Neural cell (in vitro differentiated cells): ENCODE measurements at regions not wholly inside any gene's neighbourhood (a gene's known extent, or its start where the extent isn't known, plus 50 kb on each side); places are given as distances from the start of the nearest gene placed in this dataset.

Experiments used
- H2AFZ ChIP-seq: fragments of 200-600, 300-800 bp; sonication (generic), shearing (Covaris generic); 2 replicates; pipeline ENCODE4 v1.6.0; 2014; ENCODE audit warnings: low read depth, mild to moderate bottlenecking, antibody characterized with exemption, low read length, moderate library complexity
- H3F3A ChIP-seq: fragments of 200-600 bp; shearing (Covaris generic); 2 replicates; pipeline ENCODE4 v1.6.1; 2016; ENCODE audit warnings: mild to moderate bottlenecking, moderate library complexity, mixed read lengths, antibody characterized with exemption, low read length; ENCODE audit not compliant: insufficient read depth, poor library complexity, severe bottlenecking
- H3K27ac ChIP-seq: fragments of 200-600, 300-800 bp; sonication (generic), shearing (Covaris generic); 2 replicates; pipeline ENCODE4 v1.5.1; 2014; ENCODE audit warnings: mild to moderate bottlenecking, low read length, moderate library complexity
- H3K27me3 ChIP-seq: fragments of 300-800, 200-600 bp; sonication (generic), shearing (Covaris generic); 2 replicates; pipeline ENCODE4 v1.6.0; 2014; ENCODE audit warnings: mild to moderate bottlenecking, low read depth, low read length, moderate library complexity; ENCODE audit not compliant: insufficient read depth
- H3K36me3 ChIP-seq: fragments of 300-800, 200-600 bp; sonication (generic), shearing (Covaris generic); 2 replicates; pipeline ENCODE4 v1.5.1; 2014; ENCODE audit warnings: mild to moderate bottlenecking, antibody characterized with exemption, low read length, moderate library complexity; ENCODE audit not compliant: insufficient read depth
- H3K4me2 ChIP-seq: fragments of 300-800, 200-600 bp; sonication (generic), shearing (Covaris generic); 2 replicates; pipeline ENCODE4 v1.6.0; 2014; ENCODE audit warnings: mild to moderate bottlenecking, low read length
- H3K4me3 ChIP-seq: fragments of 300-800, 200-600 bp; sonication (generic), shearing (Covaris generic); 2 replicates; pipeline ENCODE4 v1.5.1; 2014; ENCODE audit warnings: mild to moderate bottlenecking, low read length, moderate library complexity
- H3K79me2 ChIP-seq: fragments of 200-600 bp; shearing (Covaris generic); replicated peaks from 2 replicates; pipeline ENCODE4 v1.6.0; 2014; ENCODE audit warnings: mild to moderate bottlenecking, low read length, moderate library complexity; ENCODE audit not compliant: insufficient read depth
- H3K9ac ChIP-seq: fragments of 300-800, 200-600 bp; sonication (generic), shearing (Covaris generic); 2 replicates; pipeline ENCODE4 v1.6.1; 2016; ENCODE audit warnings: mild to moderate bottlenecking, low read length, mixed read lengths
- H3K9me2 ChIP-seq: fragments of 200-600 bp; shearing (Covaris generic); 2 replicates; pipeline ENCODE4 v1.6.1; 2016; ENCODE audit warnings: mild to moderate bottlenecking, low read length, mixed read lengths; ENCODE audit not compliant: insufficient read depth
- H3K9me3 ChIP-seq: fragments of 200-600, 300-800 bp; sonication (generic), shearing (Covaris generic); 2 replicates; pipeline ENCODE4 v1.6.1; 2016; ENCODE audit warnings: mild to moderate bottlenecking, mixed run types, low read length, moderate library complexity, mixed read lengths
- H4K20me1 ChIP-seq: fragments of 200-600 bp; shearing (Covaris generic); 2 replicates; pipeline ENCODE4 v1.6.1; 2016; ENCODE audit warnings: mild to moderate bottlenecking, mixed run types; ENCODE audit not compliant: insufficient read depth
- EP300 ChIP-seq: fragments of 450-650 bp; conservative IDR thresholded peaks from 2 replicates; pipeline ENCODE4 v1.6.1; 2014; ENCODE audit warnings: antibody characterized with exemption, mild to moderate bottlenecking, moderate library complexity; ENCODE audit not compliant: poor library complexity, severe bottlenecking
- EZH2 ChIP-seq: fragments of 200-600, 300-800 bp; shearing (Covaris generic), sonication (generic); IDR thresholded peaks from 2 replicates; pipeline ENCODE4 v1.6.1; 2014; ENCODE audit warnings: antibody characterized with exemption, low read length, borderline replicate concordance, mild to moderate bottlenecking; ENCODE audit not compliant: insufficient read depth, poor library complexity, severe bottlenecking
- MXI1 ChIP-seq: fragments of 450-650 bp; conservative IDR thresholded peaks from 2 replicates; pipeline ENCODE4 v1.6.1; 2014; ENCODE audit warnings: antibody characterized with exemption, mild to moderate bottlenecking; ENCODE audit not compliant: poor library complexity, severe bottlenecking
- POLR2AphosphoS5 ChIP-seq: IDR thresholded peaks from 2 replicates; pipeline ENCODE4 v1.6.1; 2012
- RAD21 ChIP-seq: fragments of 450-650 bp; conservative IDR thresholded peaks from 2 replicates; pipeline ENCODE4 v1.6.1; 2014; ENCODE audit warnings: antibody characterized with exemption, mild to moderate bottlenecking, moderate library complexity
- SMC3 ChIP-seq: fragments of 450-650 bp; conservative IDR thresholded peaks from 2 replicates; pipeline ENCODE4 v1.6.1; 2014; ENCODE audit warnings: antibody characterized with exemption, mild to moderate bottlenecking, moderate library complexity; ENCODE audit not compliant: poor library complexity
- TAF1 ChIP-seq: IDR thresholded peaks from 2 replicates; pipeline ENCODE4 v1.6.1; 2012; ENCODE audit warnings: low read depth
- TF ChIP-seq, protein P1 (sequence below): fragments of 450-650 bp; IDR thresholded peaks from 2 replicates; pipeline ENCODE4 v1.5.1; 2014; ENCODE audit warnings: antibody characterized with exemption, mild to moderate bottlenecking, moderate library complexity; ENCODE audit not compliant: poor library complexity, severe bottlenecking
- TF ChIP-seq, protein P2 (sequence below): IDR thresholded peaks from 2 replicates; pipeline ENCODE4 v1.6.1; 2012; ENCODE audit warnings: borderline replicate concordance

DNA sequence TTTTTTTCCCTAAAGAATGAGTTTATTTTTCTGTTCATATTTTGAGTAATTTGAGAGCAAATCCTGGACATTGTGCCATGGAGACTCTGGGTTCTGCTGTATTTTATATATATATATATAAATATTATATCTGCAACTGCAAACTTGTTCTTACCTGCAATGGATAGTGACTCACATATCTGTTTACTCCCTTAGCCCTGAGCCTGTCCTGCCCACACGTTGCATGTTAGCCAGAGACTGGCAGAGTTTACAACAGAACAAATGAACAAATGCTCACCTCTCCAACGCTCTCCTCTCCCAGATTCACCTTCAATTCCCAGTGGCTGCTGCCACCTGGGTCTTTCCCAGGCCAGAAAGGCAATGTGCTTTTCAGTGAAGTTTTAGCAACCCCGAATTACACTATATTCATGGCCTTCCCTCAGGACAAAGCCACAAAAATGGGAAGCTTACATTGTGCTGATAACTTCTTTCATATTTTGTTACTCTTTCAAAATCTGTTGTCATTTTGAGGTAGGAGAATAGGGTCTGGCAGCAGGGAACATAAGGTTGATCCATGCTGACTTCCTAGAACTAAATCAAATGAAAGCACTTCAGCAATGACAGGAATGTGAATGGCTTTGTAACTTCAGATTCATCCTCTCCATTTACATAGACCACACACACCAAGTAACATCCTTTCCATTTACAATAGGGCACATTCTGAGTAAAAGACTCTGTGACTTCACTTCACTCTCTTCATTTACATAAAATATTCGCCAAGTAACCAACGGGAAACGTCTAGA is 105.4 kb upstream of the FAM110C start:
- Histone ChIP-seq H3K79me2 (no peaks in the 10 kb centered on the region), H3K9me3 (no peaks in the 10 kb centered on the region), H4K20me1 (no peaks in the 10 kb centered on the region), H3K9ac (no peak overlapping the region), H3K4me2 (no peak overlapping the region), H3K27ac (no peak overlapping the region), H3F3A (no peaks in the 10 kb centered on the region), H2AFZ (no peak overlapping the region), H3K4me3 (no peak overlapping the region), H3K36me3 (no peaks in the 10 kb centered on the region), H3K9me2 (no peaks in the 10 kb centered on the region), H3K27me3 (no peaks in the 10 kb centered on the region)
- TF ChIP-seq TAF1 (no peak), POLR2AphosphoS5 (no peak), EP300 (no peak), MXI1 (no peak), EZH2 (no peak), RAD21 (no peak), SMC3 (no peak)
- TF ChIP-seq, protein P1, sequence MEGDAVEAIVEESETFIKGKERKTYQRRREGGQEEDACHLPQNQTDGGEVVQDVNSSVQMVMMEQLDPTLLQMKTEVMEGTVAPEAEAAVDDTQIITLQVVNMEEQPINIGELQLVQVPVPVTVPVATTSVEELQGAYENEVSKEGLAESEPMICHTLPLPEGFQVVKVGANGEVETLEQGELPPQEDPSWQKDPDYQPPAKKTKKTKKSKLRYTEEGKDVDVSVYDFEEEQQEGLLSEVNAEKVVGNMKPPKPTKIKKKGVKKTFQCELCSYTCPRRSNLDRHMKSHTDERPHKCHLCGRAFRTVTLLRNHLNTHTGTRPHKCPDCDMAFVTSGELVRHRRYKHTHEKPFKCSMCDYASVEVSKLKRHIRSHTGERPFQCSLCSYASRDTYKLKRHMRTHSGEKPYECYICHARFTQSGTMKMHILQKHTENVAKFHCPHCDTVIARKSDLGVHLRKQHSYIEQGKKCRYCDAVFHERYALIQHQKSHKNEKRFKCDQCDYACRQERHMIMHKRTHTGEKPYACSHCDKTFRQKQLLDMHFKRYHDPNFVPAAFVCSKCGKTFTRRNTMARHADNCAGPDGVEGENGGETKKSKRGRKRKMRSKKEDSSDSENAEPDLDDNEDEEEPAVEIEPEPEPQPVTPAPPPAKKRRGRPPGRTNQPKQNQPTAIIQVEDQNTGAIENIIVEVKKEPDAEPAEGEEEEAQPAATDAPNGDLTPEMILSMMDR, result no peak
- TF ChIP-seq, protein P2, sequence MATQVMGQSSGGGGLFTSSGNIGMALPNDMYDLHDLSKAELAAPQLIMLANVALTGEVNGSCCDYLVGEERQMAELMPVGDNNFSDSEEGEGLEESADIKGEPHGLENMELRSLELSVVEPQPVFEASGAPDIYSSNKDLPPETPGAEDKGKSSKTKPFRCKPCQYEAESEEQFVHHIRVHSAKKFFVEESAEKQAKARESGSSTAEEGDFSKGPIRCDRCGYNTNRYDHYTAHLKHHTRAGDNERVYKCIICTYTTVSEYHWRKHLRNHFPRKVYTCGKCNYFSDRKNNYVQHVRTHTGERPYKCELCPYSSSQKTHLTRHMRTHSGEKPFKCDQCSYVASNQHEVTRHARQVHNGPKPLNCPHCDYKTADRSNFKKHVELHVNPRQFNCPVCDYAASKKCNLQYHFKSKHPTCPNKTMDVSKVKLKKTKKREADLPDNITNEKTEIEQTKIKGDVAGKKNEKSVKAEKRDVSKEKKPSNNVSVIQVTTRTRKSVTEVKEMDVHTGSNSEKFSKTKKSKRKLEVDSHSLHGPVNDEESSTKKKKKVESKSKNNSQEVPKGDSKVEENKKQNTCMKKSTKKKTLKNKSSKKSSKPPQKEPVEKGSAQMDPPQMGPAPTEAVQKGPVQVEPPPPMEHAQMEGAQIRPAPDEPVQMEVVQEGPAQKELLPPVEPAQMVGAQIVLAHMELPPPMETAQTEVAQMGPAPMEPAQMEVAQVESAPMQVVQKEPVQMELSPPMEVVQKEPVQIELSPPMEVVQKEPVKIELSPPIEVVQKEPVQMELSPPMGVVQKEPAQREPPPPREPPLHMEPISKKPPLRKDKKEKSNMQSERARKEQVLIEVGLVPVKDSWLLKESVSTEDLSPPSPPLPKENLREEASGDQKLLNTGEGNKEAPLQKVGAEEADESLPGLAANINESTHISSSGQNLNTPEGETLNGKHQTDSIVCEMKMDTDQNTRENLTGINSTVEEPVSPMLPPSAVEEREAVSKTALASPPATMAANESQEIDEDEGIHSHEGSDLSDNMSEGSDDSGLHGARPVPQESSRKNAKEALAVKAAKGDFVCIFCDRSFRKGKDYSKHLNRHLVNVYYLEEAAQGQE, result no peak

GRCh38 chr2:145407-145806 is 99.1 kb upstream of the FAM110C start:
- H4K20me1 ChIP-seq, result no peaks in the 10 kb centered on the region
- no peaks in the 10 kb centered on the region for H3K9me2 ChIP-seq
- H3K4me2 ChIP-seq, result no peak overlapping the region
- no peak overlapping the region for H3K9ac ChIP-seq
- H3K4me3 ChIP-seq, result no peak overlapping the region
- no peaks in the 10 kb centered on the region for H3F3A ChIP-seq
- no peaks in the 10 kb centered on the region for H3K36me3 ChIP-seq
- H3K9me3 ChIP-seq, result no peaks in the 10 kb centered on the region
- H3K79me2 ChIP-seq, result no peaks in the 10 kb centered on the region
- no peak overlapping the region for H2AFZ ChIP-seq
- TF ChIP-seq RAD21, result no peak
- no peak for TF ChIP-seq POLR2AphosphoS5
- TF ChIP-seq, protein P2, result no peak
- TF ChIP-seq TAF1, result no peak
- no peak for TF ChIP-seq MXI1
- TF ChIP-seq, protein P1, result no peak
- TF ChIP-seq EP300, result no peak
- no peak for TF ChIP-seq EZH2
- no peak for TF ChIP-seq SMC3
- no peak overlapping the region for H3K27ac ChIP-seq
- no peaks in the 10 kb centered on the region for H3K27me3 ChIP-seq
